DMS153 treated with DMSO at 0.1 percent for 48 hours (cell line): ENCODE measurements at regions not wholly inside any gene's neighbourhood (a gene's known extent, or its start where the extent isn't known, plus 50 kb on each side); places are given as distances from the start of the nearest gene placed in this dataset.
A peak's percentile ranks its signal among the peaks of the same experiment; 100 is the strongest.
"Not testable (repeated sequence)": the region's sequence is repeated elsewhere in the genome, so short reads cannot be mapped to it uniquely, and the experiment has no call there.

ENCODE experiments used
- DNase-seq: peaks from one replicate; lab custom pipeline; 2025; ENCODE audit not compliant: unreplicated experiment; lab: John Stamatoyannopoulos, UW

DNA sequence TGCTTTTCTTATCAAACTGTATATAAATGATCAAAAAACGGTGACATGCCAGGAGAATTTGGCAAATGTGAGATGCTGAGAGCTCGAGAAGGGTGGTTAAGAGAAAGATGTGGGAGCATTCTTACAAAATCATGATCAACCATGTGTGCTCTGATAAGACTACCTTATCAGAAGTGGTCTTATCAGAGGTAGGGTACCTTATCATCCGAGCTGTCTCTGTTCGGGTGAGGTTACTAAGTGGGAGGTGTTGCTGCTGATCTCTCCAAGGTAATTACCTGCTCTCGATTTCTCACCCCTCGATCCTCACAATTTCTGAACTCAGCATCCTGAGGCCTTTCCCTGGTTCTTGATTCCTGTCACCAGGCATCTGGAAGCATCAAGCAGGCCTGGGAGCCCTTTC is 813.0 kb upstream of the ID2 start:
- no peak for DNase-seq

DNA sequence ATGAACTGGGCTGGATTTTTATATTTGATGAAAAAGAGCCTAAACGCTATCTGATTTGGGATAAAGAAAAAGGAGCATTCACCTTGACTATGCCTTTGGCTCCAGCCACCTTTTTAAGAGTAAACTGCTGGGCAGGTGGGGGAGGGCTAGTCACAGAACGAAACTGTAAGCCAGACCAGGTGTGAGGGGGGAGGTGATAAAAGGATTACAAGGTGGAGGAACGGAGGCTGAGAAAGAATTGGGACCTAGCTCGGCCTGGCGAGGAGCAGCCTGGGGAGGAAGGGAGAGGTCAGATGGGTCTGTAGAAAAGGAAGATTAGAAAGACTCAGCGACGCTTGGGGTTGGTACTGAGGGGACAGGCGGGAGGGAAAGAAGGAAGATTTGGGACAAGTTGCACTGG is 805.4 kb upstream of the ID2 start:
- DNase-seq: not testable (repeated sequence)

DNA sequence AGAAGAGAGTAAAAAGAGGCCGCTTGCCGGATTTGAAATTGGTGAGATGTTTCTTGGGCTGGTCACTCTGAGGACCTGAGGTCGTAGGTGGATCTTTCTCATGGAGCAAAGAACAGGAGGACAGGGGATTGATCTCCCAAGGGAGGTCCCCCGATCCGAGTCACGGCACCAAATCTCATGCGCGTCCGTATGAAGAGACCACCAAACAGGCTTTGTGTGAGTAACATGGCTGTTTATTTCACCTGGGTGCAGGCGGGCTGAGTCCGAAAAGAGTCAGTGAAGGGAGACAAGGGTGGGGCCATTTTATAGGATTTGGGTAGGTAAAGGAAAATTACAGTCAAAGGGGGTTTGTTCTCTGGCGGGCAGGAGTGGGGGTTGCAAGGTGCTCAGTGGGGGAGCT is 803.6 kb upstream of the ID2 start:
- not testable (repeated sequence) for DNase-seq

DNA sequence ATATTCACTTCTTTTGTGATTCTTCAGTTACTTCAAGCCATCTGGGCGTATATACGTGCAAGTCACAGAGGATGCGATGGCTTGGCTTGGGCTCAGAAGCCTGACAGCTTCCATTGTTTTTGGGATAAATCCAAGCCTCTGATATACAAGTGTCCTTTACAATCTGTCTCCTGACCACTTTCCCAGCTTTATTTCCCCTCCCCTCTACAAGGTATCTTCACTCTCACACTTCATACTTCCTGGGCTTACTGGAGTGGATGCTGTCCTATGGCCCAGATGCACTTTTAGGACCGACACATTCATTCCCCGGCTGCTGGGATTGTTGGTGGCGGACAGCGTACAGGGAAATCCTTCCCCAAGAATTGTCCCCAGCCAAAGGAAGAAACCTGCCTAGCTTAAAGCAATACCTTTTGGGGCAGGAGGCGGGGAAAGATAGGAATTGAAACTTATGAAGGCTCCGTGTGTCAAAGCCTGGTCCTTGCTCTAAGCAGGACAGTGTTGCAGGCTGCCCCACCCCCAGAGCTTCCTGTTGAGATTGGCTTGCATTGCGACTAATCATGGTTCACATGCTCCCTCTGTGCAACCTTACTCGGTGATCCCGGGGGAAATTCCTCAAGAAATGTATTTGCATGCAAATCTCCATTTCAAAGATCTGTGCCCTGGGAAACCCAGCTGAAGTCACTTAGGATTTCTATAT is 802.9 kb upstream of the ID2 start:
- DNase-seq: no peak

DNA sequence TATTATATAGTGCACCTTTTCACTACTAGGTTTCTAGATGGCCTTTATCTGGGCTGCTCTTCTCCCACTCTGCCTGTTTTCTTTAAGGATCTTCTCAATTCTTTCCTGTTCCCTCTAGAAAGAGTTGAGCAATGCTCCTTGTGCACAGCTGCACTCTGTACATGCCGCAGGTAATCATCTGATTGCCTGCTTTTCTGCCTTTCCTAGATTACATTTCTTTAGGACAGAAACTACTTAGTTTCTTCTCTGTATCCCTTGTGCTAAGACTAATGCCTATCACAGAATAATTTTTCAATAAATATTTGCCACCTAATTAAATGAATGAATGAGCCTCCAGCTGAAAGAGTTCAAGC is 802.4 kb upstream of the ID2 start:
- no peak for DNase-seq

DNA sequence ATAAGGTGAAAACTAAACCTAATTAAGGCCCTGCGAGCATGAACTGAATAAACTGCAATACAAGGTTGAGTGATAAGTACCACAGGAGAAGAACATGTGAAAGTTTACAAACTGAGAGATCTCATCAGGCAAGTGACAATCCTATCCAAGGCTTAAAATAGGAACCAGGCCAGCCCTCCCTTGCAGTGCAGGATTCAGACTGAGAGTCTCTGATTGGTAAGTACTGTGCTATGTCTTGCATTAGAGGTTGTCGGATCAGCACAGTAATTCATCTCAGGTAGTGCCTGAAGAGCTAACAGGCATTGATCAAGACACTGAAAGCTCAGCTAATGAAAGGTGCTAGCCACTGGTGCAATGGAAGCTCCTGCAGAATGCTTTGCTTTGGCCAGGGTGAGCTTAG is 801.7 kb upstream of the ID2 start:
- no peak for DNase-seq

DNA sequence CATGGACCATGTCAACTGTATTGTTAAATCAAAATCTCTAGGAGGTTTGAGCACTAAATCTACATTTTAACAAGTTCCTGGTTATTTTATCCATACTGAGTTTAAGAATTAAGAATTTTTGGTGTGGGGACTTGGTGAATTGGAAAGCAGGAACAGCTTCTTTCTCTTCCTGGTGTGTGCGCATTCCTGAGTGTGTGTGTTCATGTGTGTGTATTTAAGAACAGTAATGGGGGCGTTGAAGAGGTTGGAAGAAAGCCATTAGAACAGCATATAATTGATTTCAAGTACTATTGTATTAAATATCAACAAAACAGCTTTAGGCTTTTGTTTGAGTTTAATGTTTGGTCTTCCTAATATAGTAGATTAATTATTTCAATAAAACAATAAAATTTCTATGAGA is 801.3 kb upstream of the ID2 start:
- no peak for DNase-seq

DNA sequence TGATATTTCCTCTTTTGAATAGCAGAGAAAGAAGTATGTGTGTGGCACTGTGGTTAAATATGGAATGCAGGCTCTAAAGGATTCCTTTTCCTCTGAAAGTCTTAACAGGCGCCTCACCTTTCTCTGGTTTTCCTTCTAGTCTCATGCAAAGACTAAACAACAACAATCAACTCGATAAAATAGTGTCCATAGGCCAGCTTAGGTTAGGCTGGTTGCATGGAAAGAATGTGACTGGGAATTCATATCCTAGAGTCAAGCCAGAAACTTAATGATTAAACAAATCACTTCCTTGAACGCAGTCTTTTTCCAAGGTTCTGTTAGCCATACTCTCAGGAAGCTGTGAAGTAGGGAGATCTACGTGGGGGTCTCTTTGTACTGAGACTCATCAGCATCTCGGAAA is 800.8 kb upstream of the ID2 start:
- DNase-seq: no peak

DNA sequence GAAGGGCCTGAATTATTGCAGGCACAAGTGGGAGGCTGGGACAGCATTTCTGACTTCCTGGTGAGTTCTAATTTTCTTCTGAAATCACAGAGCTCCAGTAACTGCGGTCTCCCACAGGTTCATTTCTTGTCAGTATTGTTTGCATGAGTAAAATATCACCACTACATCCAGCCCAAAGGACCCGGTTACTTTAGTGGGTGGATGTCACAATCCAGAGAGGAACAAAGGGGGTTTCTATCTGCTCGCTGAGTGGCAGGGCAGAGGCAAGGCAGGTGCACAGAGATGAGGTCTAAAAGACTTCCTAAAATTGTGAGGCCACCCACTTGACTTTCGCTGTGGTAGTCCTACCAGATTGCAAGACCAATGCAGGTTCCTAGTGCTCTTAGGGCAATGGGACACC is 800.4 kb upstream of the ID2 start:
- no peak for DNase-seq

DNA sequence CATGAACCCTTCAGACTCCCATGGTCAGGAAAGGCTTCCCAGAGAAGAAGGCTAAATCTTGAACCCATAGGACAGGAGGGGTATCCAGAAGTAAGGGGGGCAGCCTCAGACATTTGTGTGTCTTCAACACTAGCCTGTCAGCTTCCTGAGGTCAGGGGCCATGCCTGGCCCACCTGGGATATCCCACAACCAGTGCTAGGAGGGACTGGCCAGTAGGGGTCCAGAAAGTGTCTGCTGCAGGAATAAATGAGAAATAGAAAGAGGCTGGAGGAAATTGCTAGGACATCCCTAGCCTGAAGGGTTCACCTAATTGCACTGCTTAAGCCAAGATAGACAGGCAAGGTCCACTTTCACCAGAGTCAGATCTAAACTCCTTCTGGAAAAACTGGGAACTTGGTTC is 799.6 kb upstream of the ID2 start:
- DNase-seq: no peak

DNA sequence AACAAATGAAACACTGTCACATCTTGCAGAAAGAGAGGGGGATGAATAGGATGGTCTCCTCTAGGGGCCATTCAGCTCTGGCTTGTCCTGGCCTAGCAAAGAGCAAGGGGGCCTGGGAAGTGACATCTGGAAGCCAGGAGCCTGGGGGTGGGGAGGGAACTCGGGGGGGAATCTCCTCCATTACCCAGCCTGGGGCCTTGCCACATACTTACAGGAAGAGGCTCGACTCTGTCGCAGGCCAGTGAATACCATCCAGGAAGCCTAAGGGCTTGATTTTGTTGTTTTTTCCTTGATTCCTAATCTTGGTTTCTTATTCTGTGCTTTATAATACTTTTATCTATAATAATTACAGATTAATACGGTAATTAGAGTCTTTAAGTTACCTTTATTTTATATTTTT is 797.5 kb upstream of the ID2 start:
- DNase-seq: no peak

DNA sequence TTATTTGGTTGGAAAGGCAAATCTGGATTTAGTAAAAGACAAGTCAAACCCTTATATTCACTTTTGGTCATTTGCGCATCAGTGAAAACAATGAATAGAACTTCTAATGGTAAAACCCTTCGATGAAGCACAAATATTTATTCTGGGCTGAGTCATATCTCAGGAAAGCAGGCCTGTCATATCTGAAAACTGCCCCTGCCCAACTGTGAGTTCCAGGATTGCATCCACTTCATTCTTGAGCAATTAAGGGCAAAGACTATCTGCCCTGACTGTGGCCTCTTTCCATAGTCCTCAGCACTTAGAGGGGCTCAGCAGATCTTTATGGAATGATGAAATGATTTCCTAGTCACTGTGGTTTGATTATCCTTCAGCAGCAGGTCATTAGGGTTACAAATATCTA is 795.2 kb upstream of the ID2 start:
- DNase-seq: no peak

DNA sequence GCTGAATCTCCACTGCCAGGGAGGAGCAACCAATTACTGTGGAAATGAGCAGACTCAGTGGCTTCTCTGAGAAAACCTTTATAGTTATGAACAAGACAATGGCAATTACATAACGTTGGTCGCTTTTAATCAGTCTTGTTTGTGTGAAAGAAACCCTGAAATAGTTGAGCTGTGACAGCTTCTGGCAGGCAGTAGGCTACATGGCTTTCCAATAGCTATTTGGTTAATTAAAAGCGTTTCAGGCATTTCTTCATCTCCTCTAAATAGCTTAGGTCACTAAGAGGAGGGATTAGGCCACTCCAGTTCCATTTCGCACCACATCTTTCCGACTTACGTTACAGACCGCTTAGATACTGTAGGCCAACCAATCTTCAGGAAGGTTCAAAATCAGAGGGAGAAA is 794.4 kb upstream of the ID2 start:
- DNase-seq: no peak

DNA sequence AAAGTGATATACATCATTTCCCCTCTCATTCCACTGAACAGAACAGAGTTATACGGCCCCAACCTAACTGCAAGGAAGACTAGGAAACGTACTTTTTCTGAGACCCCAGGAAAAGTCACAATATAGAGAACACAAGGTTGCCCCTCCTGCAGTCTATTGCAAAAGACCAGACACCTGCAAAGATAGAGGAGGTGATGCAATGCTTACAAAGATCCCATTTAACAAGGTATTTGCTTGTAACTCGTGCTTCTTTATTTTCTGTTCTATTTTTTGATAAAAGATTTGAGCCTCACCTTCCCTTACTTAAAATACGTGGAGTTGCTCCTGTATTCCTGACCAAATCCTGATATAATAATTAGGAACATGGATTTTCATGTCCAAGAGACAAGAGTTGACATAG is 793.0 kb upstream of the ID2 start:
- DNase-seq: no peak

DNA sequence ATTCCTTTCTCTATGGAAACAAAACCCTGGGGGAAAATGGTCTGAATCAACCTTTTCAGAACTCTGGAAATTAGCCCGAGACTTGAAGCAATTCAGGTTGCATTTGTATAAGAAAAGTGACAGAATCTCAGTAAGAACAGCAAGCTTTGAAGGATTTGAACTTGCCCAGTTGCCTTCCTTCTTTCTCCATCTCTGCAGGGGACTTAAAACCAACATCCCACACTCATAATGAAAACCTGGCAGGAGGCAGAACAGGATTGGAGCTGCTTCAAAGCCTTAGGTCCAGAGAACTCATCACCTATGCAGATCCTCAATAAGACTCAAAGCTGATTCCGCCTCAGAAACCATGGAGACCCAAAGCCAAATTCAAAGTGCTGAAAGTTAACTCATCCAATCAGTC is 790.5 kb upstream of the ID2 start:
- DNase-seq: no peak

DNA sequence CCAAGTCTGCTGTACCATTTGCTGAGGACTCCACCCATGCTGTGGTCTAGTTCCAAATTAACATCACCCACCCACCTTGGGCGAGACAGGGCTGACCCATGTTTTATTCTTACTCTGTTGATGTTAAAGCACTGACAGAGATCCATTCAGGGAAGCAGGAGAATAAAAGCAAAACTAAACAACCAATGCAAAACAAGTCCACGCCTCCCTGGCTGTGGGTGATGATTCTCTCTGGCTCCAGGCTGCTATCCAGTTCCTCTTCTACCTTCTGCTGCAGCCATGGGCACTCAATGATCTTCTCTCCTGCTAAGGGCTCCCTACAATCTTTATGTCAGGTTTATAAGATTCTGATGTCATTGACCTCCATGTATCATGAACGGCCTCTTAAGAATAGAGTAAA is 786.6 kb upstream of the ID2 start:
- DNase-seq: no peak

DNA sequence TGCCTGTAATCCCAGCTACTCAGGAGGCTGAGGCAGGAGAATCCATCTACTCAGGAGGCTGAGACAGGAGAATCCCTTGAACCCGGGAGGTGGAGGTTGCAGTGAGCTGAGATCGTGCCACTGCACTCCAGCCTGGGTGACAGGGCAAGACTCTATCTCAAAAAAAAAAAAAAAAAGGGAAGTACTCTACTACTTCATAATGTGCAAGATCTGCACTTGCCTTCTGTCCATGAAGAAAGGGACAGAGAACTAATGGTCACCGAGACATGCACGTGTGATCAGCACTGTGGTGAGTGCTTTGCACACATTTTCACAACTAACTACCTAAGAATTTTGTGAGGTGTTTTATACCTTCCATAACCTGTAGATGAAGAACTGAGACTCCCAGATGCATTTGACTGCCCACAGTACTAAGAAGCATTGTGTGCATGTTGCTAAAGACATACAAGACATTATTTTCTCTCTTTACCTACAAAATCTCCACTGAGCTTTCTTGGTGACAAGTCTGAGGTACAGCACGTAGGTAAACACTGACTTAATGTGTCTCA is 784.8 kb upstream of the ID2 start:
- DNase-seq: no peak

DNA sequence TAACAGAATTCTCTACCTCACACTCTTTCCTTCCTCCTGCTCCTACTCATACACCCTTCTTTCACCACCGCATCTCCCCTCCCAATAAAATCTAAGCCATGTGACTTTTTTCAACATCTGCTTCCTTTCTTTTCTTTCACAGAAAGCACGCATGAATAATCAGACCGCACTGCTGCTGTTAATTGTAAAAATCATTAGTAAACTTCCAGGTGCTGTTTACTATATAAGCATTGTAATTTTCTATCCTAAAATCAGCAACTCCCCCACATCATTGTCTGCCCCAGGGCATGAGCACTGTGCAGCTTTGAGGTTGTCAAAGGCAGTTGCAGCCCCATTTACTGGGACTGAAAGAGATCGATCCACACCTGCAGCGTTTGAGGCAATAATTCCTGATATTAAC is 782.6 kb upstream of the ID2 start:
- DNase-seq: peak; percentile 25

DNA sequence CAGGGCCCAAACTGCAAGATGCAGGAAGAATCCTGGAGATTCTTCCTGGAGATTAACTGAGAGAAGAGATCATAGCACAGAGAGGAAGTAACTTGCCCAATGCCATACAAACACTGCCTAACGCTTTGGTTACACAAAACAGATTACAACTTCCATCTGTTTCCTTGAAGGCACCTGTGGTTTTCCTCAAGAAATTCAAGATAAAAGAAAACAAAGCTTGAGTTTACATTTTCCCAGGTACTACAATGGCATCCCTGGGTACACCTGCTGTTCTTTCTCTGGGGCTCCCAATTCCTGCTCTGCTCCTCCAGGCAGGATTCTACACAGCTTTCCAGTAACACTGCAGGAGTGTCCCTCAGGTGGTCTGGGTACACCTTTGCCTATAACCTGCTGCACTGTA is 781.9 kb upstream of the ID2 start:
- no peak for DNase-seq

DNA sequence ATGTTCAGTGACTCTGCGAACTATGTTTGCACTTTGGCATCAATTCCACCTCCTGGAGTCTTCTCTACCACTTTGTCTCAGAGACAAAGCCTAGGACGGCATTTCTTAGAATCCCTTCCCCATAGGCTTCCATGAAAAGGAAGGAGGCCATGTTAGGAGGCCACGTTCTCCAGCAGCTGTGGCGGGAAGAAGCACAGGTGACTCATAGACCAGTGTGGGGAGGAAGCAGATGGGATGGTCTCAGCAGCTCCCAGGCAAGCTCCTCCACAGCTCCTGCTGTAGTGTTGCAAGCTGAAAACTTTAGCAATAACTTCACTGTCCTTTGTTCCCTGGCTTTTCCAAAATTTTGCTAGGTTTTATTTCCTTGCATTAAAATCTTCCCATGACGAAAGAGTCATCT is 781.3 kb upstream of the ID2 start:
- no peak for DNase-seq

DNA sequence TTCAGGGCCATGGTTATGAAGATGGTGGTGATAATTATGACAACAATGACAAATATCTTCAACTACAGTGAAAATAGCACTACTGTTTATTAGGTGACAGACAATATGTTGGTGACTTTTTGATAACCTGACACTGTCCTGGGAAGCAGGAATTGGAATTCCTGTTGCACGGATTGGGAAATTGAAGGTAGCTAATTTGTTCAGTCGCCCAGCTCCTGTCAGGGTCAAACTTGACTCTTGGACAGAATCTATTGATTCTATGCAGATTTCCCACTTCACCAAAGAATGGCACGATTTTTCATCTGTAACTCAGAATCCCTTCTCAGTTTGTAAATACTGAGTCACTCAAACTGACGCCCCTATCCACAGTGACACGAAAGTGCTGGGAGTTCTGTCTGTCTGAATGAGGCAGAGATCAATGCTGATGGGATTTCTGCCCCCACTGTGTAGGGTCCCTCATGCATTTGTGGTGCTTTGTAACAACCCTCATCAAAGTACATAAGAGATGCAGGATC is 779.5 kb upstream of the ID2 start:
- no peak for DNase-seq

DNA sequence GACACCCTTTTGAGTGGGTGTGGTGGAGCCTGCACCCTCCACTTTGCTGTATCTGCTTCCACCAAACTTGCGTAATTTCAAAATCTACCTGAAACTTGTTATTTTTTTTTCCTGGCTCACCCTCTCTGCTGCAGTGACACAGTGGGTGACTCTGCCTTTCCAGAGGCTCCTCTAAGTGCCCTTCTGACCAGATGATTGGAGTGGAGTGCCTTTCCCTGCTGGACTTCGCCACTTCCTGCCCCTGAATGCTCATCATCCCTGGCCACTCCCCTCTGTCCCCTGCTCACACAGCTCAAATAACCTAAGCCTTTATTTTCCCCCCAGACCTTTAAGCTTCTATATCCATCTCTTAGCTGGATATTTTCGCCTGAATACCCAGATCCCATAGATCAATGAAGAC is 777.5 kb upstream of the ID2 start:
- no peak for DNase-seq

DNA sequence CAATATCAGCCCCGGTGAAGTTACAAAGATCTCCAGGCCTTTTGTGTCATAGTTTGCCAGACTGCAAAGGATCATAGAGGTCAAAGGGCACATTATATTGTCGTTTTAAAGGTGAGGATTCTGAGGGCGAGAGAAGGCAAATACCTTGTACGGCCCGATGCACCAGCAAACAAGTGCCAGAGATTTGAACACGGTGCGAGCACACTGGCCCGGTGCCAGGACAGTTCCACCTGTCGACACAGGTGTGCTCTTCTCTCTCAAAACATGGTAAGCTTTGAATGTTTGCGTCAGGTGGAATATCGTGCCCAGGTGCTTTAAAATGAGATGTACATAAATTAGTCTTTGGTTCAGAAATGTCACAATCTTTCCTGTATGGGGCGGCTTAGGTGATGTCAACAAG is 776.1 kb upstream of the ID2 start:
- DNase-seq: peak; percentile 99
